Panc1 (cell line): ENCODE measurements at regions not wholly inside any gene's neighbourhood (a gene's known extent, or its start where the extent isn't known, plus 50 kb on each side); places are given as distances from the start of the nearest gene placed in this dataset.

ENCODE experiments used
- ATAC-seq: fragments of 200-7000 bp; cut with Tn5 transposase; 2 replicates; pipeline ENCODE4 v1.9.1; 2020; ENCODE audit warnings: mild to moderate bottlenecking, moderate library complexity
- BruUV-seq: library from RNA; stranded (reverse); fragments of 400-500 nt; replicated peaks from 2 replicates; lab custom pipeline; 2021; lab: Mats Ljungman, UMichigan
- CTCF ChIA-PET: fragments of 300-600 bp; sonication (Branson Sonifier 250); formaldehyde crosslinking; loops from one replicate; lab custom pipeline; 2022; ENCODE audit warnings: antibody characterized with exemption; lab: Charles Lee
- POLR2A ChIA-PET: fragments of 300-600 bp; sonication (Branson Sonifier 250); formaldehyde crosslinking; loops from one replicate; lab custom pipeline; 2022; ENCODE audit warnings: antibody characterized with exemption; lab: Charles Lee
- DNase-seq: peaks from one replicate; pipeline ENCODE4 v3.0.0-alpha.2; 2010; ENCODE audit warnings: low read depth, low spot score
- H3K27ac ChIP-seq: 2 replicates; pipeline ENCODE4 v1.5.1; 2011; ENCODE audit warnings: mild to moderate bottlenecking, low read length, inconsistent platforms
- H3K27me3 ChIP-seq: fragments of 200-500 bp; sonication (Bioruptor generic); 2 replicates; pipeline ENCODE4 v1.6.0; 2014; ENCODE audit warnings: low read length, inconsistent platforms; ENCODE audit not compliant: control insufficient read depth, insufficient read depth
- H3K36me3 ChIP-seq: fragments of 200-500 bp; sonication (Bioruptor generic); 2 replicates; pipeline ENCODE4 v1.5.1; 2014; ENCODE audit warnings: inconsistent platforms, mild to moderate bottlenecking, low read length, moderate library complexity; ENCODE audit not compliant: control insufficient read depth, insufficient read depth
- H3K4me1 ChIP-seq: 2 replicates; pipeline ENCODE4 v1.5.1; 2011; ENCODE audit warnings: inconsistent platforms, mild to moderate bottlenecking, low read length, moderate library complexity; ENCODE audit not compliant: control insufficient read depth, insufficient read depth
- H3K4me3 ChIP-seq, 2 experiments: 2 replicates each; pipeline ENCODE4 v1.5.1; 2011 to 2012; ENCODE audit warnings: low read depth in 2 of 2, low read length in 2 of 2, mild to moderate bottlenecking in 2 of 2, inconsistent platforms in 1 of 2, moderate library complexity in 1 of 2
- H3K9me3 ChIP-seq: fragments of 200-500 bp; sonication (Bioruptor generic); 2 replicates; pipeline ENCODE4 v1.5.1; 2014; ENCODE audit warnings: low read depth, mild to moderate bottlenecking, inconsistent platforms, low read length, moderate library complexity; ENCODE audit not compliant: control insufficient read depth, insufficient read depth
- CTCF ChIP-seq: fragments of 450-650 bp; IDR thresholded peaks from 2 replicates; pipeline ENCODE4 v1.5.1; 2017; ENCODE audit warnings: mild to moderate bottlenecking
- POLR2AphosphoS5 ChIP-seq: IDR thresholded peaks from 2 replicates; pipeline ENCODE4 v1.6.1; 2012; ENCODE audit warnings: mild to moderate bottlenecking, low read depth, low read length, moderate library complexity
- REST ChIP-seq, 2 experiments: IDR thresholded peaks; 2 replicates each; pipeline ENCODE4 v1.6.1; 2011 to 2012; ENCODE audit warnings: low read depth in 2 of 2, control low read depth in 1 of 2, low read length in 1 of 2, mild to moderate bottlenecking in 1 of 2, moderate library complexity in 1 of 2; ENCODE audit not compliant: insufficient read depth in 1 of 2
- SIN3A ChIP-seq: IDR thresholded peaks from 2 replicates; pipeline ENCODE4 v1.6.1; 2012; ENCODE audit warnings: low read depth, mild to moderate bottlenecking, low read length, moderate library complexity, borderline replicate concordance; ENCODE audit not compliant: insufficient read depth
- TCF7L2 ChIP-seq: IDR thresholded peaks from 2 replicates; pipeline ENCODE4 v1.6.1; 2011; ENCODE audit warnings: mild to moderate bottlenecking, low read depth, low read length, inconsistent platforms
- in situ Hi-C: cut with HindIII; loops from 2 replicates; pipeline ENCODE4 v1.10.0; 2016; ENCODE audit warnings: low sequenced_read_pairs, low pct_unique_long_range_greater_than_20kb
- intact Hi-C: fragments of 100-400 bp; cut with micrococcal nuclease; formaldehyde crosslinking; loops from one replicate; pipeline ENCODE4 v1.10.0; 2022; ENCODE audit not compliant: unreplicated experiment

DNA sequence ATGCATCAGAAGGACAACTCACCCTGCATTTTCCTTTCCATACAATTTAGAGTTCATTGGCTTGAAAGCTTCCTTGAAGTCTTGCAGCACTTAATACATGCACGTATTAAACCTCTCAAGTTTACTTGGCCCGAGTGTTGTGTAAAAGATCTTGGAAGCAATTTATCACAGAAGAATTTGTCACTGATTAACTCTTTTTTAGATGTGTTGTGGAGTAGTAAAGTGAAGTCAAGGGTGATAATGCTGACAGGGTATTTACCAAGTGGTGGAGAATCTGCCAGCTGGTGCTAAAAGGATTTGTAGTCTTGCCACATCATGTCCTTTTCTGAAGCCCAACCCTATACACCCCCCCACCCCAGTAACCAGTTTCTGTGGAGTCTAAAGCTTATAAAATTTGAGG lies 421.0 kb upstream of the MIR17HG start:
- ChIA-PET CTCF (no interaction called here), POLR2A (no interaction called here)
- Histone ChIP-seq H3K4me3 (no peak overlapping the region), H3K36me3 (no peaks in the 10 kb centered on the region), H3K9me3 (no peaks in the 10 kb centered on the region), H3K27ac (no peak overlapping the region), H3K27me3 (no peaks in the 10 kb centered on the region), H3K4me1 (no peaks in the 10 kb centered on the region)
- TF ChIP-seq CTCF (no peak), SIN3A (no peak), POLR2AphosphoS5 (no peak), TCF7L2 (no peak), REST (IDR thresholded peaks at IDR 0.05; ENCODE audit: insufficient read depth in 1 of 2, low read depth in 2 of 2, low read length in 1 of 2) (no peak)
- in situ Hi-C loops (no loop called here), intact Hi-C loops (no loop called here)
- BruUV-seq: no TSS peak
- DNase-seq: no peak
- ATAC-seq: no peak

DNA sequence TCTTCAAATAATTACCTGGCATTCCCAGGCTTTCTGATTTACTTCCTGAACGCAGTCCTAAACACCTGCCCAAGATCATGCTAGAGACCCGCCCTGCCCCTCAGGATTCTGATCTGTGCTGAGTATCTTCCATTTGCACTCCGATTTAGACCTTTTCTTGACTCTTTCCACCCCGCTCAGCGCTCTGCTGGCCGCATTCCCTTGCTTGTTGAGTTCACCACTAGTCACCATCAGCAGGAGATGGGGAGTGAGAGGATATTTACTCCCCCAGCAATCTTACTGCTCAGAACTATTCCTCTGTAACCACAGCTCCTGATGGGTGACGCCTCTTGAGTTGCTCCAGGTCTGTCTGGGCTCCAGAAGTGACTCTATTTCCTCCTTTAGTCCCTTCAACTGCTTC lies 419.4 kb upstream of the MIR17HG start:
- no peaks in the 10 kb centered on the region for H3K36me3 ChIP-seq
- no peaks in the 10 kb centered on the region for H3K27me3 ChIP-seq
- DNase-seq: no peak
- in situ Hi-C loops (no loop called here), intact Hi-C loops (no loop called here)
- POLR2A ChIA-PET: no interaction called here
- no TSS peak for BruUV-seq
- CTCF ChIA-PET: no interaction called here
- no peaks in the 10 kb centered on the region for H3K9me3 ChIP-seq
- H3K4me1 ChIP-seq: no peaks in the 10 kb centered on the region
- no peak for TF ChIP-seq TCF7L2
- TF ChIP-seq SIN3A: no peak
- TF ChIP-seq REST (IDR thresholded peaks at IDR 0.05; ENCODE audit: insufficient read depth in 1 of 2, low read depth in 2 of 2, low read length in 1 of 2): no peak
- TF ChIP-seq CTCF: no peak
- no peak for TF ChIP-seq POLR2AphosphoS5
- no peak for ATAC-seq
- no peak overlapping the region for H3K4me3 ChIP-seq
- H3K27ac ChIP-seq: no peak overlapping the region
